Testis (tissue), 2 donors: ENCODE measurements at regions not wholly inside any gene's neighbourhood (a gene's known extent, or its start where the extent isn't known, plus 50 kb on each side); places are given as distances from the start of the nearest gene placed in this dataset.

ENCODE experiments used
- CTCF ChIP-seq, 3 experiments: fragments of 450-650 bp in 2 of 3; fragments of 200-600 bp in 1 of 3; sonication (generic) in 1 of 3; IDR thresholded peaks; one replicate each; pipeline ENCODE4 v1.5.1; 2016 to 2019; ENCODE audit warnings: antibody characterized with exemption in 3 of 3, mild to moderate bottlenecking in 2 of 3, moderate library complexity in 1 of 3
- POLR2A ChIP-seq: fragments of 450-650 bp; IDR thresholded peaks from one replicate; pipeline ENCODE4 v1.6.1; 2017; ENCODE audit warnings: antibody characterized with exemption, mild to moderate bottlenecking, moderate library complexity

DNA sequence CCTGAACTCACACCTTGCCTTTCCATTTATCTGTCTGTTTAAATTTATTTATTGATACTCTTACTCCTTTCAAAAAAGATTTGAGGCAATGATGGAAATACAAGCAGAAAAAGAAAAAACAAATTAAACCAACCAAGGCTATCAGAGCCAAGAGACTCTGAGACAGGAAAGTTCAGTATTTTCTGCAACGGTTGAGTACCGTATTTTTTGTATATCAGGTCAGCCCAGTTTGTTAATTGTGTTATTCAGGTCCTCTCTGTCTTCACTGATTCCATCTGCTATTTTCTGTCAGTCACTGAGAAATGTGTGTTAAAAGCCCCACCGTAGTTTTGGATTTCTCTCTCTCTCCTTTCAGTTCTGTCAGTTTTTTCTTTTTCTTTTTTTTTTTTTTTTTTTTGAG lies 134.5 kb upstream of the SMIM23 start:
- no peak for TF ChIP-seq POLR2A
- no peak for TF ChIP-seq CTCF (IDR thresholded peaks at IDR 0.05)
